GM21390 (cell line): ENCODE measurements at regions not wholly inside any gene's neighbourhood (a gene's known extent, or its start where the extent isn't known, plus 50 kb on each side); places are given as distances from the start of the nearest gene placed in this dataset.
"Not testable (repeated sequence)": the region's sequence is repeated elsewhere in the genome, so short reads cannot be mapped to it uniquely, and the experiment has no call there.

Experiments used
- ATAC-seq: cut with Tn5 transposase; IDR thresholded peaks from one replicate; pipeline ENCODE4 v1.9.1; 2021; ENCODE audit not compliant: unreplicated experiment

DNA sequence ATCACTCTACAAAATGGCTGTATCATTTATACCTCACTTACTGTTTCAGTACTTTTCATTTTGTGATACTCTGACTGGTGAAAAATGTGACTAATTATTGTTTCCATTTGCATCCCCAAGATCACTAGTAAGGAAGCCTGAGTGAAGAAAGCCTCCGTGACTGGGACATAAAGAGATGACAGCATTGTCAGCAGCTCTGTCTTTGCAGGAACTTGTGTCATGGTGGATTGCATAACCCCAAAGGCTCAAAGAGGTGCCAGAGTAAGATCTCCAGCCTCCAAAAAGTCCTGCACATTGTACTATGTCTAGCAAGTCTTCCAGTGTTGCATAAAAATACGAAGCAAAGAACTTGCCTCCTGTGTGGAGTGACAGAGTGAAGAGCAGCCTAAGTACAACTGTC, 187.5 kb upstream of the CRIM1 start:
- ATAC-seq, result no peak

DNA sequence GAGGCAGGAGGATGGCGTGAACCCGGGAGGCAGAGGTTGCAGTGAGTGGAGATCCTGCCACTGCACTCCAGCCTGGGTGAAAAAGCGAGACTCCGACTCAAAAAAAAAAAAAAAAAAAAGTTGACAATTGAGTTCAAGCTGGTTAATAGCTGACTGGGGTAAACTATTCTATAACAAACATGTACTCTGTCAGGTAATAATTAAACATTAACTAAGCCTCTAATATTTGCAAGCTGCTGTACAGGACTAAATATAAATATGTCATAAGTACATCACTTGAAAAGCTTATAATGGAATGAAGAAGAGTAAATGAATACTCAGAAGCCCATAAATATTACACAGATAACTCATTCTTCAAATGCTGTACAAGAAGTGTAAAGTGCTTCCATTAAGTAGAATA, 190.4 kb upstream of the CRIM1 start:
- no peak for ATAC-seq

DNA sequence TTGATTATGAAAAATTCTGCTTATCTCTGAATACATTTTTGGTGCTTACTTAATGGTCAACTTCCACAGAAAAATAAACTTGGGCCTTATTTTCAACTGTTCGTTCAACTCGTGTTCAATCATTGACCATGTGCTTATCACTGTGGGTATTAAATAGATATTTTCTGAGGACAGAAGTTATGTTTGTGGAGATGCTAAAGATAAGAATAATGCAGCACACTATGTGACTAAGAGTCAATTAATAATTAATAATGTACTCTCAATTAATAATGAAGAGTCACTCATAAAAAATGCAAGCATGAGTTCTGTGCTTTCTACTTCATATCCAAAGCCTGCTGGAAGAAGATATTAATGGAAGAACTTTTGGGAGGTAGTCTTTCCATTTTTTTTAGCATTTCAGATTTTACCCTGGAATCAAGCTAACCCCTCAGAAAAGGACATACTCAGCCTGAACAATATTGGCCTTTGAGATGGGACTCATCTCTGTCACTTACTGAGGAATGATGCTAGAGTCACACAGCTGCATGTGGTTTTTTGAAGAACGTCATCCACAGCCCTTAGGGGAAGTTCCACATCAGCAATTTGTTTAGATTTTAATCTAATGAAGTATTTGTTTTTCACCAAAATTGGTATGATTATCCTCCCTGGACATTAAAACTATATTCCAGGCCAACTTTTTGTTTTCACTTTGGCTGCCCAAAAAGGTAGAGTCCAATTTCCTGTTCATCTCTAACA, 191.9 kb upstream of the CRIM1 start:
- ATAC-seq, result no peak

DNA sequence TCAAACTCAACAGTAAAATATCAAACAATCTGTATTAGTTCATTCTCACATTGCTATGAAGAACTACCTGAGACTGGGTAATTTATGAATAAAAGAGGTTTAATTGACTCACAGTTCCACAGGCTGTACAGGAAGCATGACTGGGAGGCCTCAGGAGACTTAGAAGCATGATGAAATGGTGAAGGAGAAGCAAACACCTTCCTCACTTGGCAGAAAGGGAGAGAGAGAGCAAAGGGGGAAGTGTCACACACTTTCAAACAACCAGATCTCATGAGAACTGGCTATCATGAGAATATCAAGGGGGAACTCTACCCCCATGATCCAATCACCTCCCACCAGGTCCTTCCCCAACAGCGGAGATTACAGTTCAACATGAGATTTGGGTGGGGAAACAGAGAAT, 198.5 kb upstream of the CRIM1 start:
- ATAC-seq, result not testable (repeated sequence)

DNA sequence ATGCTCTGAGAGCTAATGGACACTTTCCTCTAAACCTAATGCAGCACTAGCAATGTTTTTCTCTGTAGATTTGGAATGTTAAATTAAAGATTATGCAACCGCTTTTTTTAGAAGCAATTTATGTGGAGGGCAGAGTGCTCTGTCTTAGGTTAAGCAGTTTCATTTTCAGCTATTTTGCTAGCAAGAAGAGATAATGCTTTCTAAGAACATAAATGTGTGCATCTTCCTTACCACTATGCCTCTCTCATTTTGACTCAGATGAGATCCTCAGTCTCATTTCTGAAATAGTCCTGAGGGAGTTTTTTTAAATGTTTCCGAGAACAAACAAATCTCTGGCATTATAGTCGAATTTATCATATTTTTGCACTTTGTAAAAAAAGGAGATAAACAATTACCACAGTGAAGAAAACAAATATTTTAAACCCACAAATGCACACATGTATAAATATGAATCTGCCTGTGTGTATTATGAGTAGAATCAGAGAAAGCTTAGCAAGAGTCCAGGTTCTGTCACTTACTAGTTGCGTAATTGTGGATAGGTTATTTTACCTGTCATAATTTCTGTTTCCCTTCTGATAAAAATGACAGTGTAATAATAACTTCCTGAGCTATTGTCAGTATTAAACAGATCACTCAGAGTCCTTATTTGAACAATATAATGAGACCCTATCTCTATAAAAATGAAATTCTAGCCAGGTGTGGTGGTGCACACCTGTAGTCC, 207.7 kb upstream of the CRIM1 start:
- peak; percentile 89 for ATAC-seq

DNA sequence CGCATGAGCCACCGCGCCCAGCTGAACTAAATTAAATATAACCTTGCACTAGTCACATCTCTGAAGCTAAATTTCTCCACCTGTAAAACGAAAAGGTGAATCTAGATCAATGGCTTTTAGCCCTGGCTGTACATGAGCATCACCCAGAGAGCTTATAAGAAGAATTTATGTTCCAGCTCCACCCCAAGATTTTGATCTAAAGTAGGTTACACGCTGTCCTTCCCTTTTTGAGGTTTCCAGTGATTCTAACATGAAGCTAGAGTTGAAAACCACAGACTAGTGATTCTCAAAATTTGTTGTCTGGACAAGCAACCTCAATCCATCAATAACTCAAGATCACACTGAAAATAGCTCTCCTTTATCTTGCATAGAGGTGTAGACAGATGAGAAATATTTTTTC, 208.8 kb upstream of the CRIM1 start:
- no peak for ATAC-seq

DNA sequence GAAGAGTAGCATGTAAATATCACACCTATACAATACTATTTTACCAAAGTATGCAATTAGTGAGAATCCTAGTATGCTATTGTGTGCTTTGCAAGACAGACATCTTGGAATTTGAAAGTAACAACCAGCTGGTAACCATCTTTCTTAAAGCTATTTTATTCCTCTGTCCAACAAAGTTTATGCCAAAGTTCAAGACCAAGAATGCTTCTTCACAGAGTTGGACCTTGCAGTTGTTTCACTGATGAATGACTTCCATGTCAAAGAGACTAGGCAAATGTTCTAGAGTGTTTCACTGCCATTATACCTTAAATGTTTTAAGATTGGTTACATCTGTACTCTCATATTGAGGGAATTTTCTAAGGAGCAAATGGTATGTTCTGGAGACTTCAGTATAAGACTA, 215.2 kb upstream of the CRIM1 start:
- no peak for ATAC-seq

DNA sequence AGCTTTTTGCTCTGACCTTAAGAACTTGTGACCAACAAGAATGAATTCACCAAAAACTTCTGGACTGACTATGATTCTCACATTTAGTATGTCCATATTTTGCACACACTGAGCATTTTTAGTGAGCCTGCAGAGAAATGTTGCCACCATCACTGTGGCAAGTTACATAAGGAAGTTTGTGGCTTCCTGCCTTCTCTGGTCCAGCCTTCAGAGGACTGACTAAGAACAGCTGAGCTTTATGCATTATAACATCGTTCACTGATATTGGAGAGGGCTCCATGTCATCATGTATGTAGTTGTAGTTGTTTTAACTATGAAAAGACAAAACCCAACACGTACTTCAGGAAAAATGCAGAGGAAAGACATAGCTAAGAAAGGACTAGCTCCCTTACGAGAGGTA, 218.0 kb upstream of the CRIM1 start:
- no peak for ATAC-seq

DNA sequence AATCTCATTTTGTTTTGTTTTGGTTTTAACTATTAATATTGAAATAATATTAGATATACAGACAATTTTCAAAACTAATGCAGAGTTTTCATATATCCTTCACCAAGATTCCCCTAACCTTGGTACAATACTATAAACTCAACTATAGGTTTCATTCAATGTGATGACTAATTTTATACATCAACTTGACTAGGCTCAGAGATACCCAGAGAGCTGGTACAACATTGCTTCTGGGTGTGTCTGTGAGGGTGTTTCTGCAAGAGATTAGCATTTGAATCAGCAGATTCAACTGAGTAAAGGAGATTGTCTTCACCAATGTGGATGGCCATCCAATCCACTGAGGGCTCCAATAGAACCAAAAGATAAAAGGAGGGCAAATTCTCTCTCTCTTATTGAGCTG, 221.3 kb upstream of the CRIM1 start:
- ATAC-seq, result no peak

DNA sequence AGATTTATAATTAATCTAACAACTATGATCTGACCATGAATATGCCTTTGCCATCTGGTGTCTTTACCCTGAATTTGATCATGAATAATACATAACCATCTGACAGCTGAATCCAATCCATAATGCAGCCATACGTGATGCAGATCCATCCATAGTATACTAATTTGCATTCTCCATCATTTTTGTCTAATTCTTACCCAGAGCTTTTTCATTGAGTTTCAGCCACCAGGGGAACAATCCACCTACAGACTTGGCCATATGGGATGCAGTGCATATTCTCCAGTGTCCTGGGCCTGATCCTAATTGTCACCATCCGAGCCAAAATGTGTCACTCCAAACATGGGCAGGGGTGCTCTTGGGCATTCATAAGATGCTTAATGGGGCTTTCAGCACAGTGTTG, 227.2 kb upstream of the CRIM1 start:
- no peak for ATAC-seq

DNA sequence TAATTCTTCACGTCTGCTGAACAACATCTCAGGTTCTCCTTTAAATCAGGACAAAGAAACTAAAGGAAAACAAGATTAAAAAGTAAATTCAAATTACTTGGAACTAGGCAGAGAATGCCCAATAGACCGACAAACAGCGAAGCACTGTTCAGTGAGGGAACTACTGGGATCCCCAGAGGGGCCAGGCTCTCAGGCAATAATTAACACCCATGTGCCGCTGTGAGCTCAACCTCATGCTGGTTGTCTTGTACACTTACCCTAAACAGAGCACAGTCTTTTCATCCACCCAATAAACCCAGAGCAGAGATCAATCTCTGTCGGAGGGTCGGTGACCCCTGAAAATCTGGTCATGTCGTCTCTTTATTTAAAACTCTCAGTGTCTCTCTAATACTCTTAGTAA, 229.9 kb upstream of the CRIM1 start:
- no peak for ATAC-seq

DNA sequence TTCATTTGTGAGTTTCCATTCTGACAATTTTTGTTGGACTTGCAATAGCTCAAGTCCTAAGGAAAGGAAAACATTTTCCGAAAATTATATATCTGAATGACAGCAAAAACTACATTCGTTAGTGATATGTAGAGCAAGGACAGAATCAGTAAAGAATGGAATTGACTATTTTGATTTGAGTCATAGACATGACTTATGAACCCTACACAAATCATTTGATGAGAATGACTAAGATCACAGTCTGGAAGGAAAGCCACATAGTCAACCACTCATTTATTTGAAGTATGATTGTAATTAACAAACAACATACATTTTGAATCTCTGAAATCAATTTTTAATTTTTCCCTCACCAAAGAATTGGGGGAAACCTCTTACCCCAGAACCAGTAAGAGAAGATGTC, 231.6 kb upstream of the CRIM1 start:
- ATAC-seq, result no peak

DNA sequence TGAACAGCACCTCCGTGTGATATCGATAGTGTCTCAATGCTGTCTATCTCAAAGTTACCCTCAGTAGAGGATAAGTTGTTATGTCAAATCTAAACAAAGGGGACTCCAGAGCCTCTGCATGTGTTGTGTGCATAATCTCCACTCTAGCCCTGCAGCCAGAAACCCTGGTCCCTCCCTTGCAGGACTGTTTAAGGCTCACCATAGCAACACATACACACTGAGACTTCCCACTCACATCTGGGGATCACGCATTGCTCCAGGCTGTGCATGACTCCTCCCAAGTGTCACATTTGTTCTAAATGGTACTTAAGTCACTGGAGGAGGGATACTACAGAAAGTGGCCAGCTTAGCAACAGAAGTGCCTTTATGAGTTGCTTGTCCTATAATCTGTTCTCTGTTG, 258.6 kb upstream of the CRIM1 start:
- ATAC-seq, result no peak

DNA sequence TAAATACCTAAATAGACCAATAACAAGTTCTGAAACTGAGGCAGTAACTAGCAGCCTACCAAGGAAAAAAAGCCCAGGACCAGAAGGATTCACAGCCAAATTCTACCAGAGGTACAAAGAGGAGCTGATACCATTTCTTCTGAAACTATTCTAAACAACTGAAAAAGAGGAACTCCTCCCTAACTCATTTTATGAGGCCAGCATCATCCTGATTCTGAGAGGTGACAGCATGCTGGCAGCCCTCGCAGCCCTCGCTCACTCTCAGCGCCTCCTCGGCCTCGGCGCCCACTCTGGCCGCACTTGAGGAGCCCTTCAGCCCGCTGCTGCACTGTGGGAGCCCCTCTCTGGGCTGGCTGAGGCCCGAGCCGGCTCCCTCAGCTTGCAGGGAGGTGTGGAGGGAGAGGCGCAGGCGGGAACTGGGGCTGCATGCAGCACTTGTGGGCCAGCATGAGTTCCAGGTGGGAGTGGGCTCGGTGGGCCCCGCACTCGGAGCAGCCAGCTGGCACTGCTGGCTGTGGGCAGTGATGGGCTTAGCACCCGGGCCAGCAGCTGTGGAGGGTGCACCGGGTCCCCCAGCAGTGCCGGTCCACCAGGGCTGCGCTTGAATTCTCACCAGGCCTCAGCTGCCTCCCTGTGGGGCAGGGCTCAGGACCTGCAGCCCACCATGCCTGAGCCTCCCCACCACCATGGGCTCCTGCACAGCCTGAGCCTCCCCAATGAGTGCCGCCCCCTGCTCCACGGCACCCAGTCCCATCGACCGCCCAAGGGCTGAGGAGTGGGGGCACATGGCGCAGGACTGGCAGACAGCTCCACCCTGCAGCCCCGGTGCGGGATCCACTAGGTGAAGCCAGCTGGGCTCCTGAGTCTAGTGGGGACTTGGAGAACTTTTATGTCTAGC, 263.5 kb upstream of the CRIM1 start:
- ATAC-seq, result not testable (repeated sequence)

DNA sequence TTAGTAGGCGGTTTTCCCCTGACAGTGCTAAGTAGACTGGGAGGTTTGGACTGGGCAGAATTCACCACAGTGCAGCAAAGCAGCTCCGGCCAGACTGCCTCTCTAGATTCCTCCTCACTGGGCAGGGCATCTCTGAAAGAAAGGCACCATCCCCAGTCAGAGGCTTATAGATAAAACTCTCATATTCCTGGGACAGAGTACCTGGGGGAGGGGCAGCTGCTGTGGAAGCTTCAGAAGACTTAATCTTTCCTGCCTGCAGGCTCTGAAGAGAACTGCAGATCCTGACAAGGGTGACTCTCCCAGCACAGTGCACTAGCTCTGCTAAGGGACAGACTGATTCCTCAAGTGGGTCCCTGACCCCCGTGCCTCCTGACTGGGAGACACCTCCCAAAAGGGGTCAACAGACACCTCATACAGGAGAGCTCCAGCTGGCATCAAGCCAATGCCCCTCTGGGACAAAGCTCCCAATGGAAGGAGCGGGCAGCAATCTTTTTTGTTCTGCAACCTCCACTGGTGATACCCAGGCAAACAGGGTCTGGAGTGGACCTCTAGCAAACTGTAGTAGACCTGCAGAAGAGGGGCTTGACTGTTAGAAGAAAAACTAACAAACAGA, 266.8 kb upstream of the CRIM1 start:
- no peak for ATAC-seq

DNA sequence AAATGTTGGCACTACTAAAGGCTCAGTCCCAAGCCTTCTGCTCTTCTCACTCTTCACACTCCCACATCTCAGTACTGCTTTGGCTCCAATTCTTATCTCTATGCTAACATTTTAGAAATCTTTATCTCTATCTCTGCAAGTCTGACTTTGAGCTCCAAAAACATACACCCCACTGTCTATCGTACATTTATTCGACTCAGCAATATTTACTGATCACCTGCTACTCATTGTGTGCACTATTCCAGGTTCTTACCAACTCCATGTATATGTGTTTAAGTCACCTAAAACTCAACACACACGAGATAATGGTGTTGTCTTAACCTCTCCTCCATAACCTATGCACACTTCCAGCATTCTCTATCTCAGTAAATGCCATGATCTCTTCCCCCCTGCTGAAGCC, 268.2 kb upstream of the CRIM1 start:
- ATAC-seq, result no peak

DNA sequence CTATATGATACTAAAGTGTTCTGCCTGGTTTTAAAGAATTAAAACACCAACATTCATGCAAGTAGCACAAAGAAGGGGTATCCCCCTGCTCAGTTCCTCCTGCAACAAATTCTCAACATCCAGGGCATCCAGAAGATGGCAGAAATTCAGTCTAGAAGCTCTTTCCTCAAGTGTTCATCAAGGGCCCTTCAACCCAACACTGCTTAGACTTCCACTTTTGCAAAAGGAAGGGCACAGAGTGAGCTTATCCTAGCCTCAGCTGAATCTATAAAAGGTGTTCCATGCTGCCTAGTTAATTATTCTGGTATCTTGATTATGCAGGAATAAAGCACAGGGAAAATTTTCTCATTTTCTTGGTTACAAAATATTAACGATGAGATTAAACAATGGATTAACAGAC, 275.8 kb upstream of the CRIM1 start:
- no peak for ATAC-seq

DNA sequence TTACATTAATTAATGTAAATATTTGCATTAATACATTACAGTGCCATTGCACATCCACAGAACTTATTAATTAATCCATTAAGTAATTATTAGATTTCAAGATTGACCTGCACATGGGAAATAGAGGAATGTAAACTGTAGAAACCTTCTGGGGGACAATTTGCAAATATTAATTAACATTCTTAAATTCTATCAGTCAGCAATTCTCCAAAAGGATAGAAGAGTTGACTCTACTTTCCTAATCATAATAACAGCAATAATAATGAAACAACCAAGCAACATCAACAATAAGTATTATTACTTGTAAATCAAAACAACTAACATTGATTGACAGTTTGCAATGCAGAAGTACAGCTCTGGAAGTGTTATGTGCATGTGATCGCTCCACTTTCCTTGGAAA, 281.6 kb upstream of the CRIM1 start:
- no peak for ATAC-seq

DNA sequence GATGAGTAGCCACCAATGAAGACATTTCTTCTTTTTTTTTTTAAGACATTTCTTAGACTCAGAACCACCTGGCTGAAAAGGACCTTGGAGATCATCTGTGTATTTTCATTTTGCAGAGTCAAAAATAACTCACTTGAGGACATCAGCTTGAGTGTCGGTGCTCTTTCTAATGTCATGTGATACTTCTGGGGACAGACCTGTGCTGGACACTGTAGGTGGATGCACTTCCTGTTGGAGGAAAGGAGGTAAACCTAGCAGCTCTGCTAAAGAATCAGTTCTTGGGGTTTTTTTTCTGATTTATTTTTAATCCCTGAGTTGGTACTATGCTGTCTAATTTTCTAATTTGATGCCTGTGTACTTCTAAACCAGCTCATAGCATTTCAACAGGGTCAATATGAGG, 283.9 kb upstream of the CRIM1 start:
- ATAC-seq, result no peak

DNA sequence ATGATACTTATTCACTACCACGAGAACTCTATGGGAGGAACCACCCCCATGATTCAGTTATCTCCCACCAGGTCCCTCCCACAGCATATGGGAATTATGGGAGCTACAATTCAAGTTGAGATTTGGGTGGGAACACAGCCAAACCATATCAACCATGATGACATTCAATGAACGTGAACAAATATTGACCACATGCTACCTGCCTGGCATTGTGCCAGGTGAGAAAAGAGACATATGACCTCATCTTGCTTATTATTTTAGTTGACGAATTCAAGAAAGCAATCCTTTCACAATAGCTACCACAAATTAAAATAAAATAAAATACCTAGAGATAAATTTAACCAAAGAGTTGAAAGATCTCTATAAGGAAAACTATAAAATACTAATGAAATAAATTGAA, 286.5 kb upstream of the CRIM1 start:
- ATAC-seq, result no peak

DNA sequence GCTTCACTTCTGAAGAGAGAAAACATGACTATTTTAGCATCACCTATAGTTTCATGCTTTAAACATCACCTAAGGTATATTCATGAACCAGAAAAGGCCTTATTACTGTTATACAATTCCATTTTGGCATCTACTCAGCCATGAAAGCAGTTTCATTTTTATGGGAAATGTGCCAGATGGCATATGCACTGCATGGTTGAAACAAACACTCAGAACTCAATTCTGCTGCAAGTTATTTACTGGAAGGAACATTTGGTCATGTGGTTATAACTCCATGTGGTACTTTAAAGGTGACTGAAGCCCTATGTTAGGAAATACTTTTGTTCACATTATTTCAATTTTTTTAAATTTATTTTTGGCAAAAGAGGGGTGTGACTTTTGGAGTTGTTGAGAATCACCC, 287.5 kb upstream of the CRIM1 start:
- ATAC-seq, result no peak
